HG03139 (cell line): ENCODE measurements at regions not wholly inside any gene's neighbourhood (a gene's known extent, or its start where the extent isn't known, plus 50 kb on each side); places are given as distances from the start of the nearest gene placed in this dataset.

Source experiments
- ATAC-seq: cut with Tn5 transposase; IDR thresholded peaks from one replicate; pipeline ENCODE4 v1.9.1; 2021; ENCODE audit not compliant: unreplicated experiment

DNA sequence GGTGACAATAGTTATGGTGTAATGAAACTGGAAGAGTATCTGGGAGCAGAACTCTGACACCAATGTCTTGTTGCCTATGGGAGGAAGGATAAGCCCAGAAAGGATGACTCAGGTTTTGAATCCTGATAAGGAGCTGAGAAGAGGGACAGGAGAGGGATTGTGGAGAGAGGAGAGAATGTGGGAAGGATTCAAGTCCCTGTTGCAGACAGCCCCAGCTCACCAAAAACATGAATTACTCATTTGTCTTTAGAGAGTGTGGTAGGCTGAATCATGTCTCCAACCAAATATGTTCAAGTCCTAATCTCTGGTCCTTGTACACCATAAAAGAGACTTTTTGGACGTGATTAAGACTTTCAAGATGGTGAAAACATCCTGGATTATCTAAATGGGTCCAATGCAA, 206.9 kb upstream of the PHYHIPL start:
- no peak for ATAC-seq

DNA sequence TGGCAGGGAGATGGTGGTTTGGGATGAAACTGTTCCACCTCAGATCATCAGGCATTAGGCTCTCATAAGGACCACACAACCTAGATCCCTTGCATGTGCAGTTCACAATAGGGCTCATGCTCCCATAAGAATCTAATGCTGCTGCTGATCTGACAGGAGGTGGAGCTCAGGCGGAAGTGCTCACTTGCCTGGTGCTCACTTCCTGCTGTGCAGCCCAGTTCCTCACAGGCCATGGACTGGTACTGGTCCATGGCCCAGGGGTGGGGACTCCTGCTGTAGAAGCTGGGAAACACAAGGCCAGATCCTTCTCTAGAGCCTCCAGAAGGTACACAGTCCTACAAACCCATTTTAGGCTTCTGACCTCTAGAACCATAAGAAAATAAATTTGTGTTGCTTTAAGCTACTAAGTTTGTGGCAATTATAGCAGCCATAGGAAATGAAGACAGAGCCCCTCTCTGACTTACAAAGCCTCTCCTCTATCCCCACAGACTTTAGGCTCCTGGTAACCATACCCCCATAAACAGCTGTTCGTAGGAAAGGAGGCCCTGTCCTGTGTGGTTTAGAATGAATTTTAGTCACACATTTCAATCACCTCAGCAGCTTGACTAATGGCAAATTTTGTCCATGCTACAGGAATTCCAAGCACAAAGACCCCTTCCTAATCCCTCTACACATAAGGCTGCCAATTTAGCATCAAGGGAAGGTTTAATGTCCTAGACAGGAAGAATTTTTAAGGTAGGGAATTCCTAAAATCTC, 206.1 kb upstream of the PHYHIPL start:
- no peak for ATAC-seq

DNA sequence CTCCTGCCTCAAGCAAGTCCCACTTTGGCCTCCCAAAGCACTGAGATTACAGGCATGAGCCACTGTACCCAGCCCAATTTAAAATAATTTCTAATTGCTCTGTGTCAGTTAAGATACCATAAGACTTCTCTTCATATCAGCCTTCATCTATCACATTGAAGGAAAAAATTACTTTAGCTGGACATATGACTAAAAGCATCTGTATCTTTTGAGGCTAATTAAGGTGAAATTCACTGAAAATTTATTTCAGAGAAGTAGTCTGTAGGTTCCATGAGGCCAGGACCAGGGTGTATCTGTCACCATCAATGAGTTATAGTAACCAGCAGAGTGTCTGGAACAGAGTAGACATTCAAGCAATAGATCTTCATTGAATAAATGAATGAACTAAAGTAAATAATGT, 205.2 kb upstream of the PHYHIPL start:
- ATAC-seq = no peak

DNA sequence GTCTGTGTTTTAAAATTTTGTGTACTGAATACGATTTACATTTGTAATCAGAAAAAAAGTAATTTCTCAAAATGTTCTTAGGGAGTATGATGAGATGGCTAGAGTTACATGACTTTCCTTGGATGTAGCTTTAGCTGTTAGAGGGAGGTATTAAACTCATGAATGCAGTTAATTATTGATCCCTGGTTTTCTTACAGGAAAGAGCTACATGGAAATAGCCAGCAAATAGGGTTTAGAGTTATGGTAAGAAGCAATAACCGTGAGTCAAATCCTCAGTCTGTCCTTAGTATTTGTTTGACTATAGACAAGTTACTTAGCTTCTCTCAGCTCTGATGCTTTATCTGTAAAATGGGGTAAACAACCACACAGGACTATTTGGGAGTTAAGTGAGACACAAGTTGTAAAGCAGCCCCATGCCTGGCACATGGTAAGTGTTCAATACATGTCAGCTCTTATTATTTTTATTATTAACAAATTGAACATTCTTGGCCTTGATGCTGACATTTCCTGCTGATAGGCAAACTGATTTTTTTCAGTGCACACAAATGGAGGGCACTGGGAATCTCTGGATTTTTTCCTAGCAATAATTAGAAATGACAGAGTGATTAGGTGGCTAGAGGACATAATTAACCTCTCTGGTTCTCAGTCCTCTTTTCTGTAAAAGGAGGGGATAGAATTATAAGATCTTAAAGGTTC, 204.5 kb upstream of the PHYHIPL start:
- no peak for ATAC-seq

DNA sequence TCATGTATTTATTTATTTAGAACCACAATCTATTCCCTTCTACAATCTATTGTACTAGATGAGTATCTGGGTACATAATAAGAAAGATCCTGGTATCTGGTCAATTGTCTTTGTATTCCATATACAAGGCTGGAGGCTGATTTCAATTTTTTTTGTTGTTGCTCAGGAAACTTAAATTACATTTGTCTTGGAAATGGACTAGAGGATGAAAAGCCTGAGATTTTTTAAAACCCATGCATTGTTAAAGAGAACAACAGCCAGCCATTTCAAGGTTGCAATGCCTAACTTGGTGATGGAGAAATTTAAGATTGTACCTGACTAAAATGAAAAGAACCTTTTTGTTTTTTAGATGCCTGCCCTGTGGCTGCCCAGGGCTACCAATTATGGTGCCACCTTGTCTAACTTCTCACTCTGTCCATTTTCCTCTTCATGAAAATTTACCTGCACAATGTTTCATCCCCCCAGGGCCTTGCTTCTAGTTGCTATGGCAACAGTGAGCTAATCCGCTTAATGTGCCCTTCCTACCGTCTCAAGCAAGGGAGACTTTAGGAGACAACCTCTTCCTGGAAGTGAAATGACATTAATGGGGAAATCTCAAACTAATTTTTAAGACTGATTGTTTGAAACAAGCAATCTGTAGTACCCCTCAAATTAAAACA, 203.7 kb upstream of the PHYHIPL start:
- no peak for ATAC-seq

DNA sequence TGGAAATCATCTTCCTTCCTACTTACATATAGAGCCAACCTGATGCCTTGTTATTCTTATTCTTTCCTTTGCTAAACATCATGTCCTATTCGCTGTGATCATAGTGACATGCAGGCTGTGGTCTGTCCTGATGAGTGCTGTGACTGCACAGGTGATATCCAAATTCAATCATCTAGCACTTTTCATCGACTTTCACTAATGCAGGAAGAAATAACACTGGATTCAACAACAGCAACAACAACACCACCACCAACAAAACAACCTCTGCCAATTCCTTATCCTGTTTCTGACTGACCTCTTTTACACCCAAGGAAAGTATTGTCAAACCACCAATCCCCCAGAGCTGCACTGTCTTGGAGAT, 203.2 kb upstream of the PHYHIPL start:
- no peak for ATAC-seq

DNA sequence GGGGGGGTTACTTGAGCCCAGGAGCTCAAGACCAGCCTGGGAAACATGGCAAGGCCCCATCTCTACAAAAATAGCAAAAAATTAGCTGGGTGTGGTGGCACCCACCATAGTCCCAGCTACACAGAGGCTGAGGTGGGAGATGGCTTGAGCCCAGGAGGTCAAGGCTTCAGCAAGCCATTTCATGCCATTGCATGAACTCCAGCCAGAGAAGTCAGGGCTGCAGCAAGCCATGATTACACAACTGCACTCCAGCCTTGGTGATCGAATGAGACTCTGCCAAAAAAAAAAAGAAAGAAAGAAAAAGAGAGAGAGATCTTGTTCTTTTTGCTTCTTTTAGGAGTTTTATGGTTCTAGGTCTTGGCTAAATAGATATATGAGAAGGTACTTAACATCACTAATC, 200.2 kb upstream of the PHYHIPL start:
- ATAC-seq = no peak

DNA sequence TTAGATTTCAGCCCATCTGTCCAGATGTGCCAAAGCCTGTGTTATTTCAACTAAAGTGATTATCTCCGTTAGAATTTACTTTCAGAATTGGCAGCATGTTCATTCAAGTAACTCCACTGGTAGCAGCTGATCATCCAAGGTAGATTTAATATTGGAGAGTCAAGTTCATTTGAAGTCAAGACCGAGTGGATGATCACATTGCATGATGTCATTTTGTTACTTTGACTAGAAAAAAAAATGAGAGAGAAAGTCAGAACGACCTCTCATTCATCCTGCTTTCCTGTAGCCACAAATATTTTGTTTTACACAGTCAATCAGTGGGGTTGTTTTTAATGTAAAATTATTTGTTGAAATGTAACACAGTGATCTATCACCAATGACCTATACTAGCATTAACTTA, 196.7 kb upstream of the PHYHIPL start:
- ATAC-seq = no peak

DNA sequence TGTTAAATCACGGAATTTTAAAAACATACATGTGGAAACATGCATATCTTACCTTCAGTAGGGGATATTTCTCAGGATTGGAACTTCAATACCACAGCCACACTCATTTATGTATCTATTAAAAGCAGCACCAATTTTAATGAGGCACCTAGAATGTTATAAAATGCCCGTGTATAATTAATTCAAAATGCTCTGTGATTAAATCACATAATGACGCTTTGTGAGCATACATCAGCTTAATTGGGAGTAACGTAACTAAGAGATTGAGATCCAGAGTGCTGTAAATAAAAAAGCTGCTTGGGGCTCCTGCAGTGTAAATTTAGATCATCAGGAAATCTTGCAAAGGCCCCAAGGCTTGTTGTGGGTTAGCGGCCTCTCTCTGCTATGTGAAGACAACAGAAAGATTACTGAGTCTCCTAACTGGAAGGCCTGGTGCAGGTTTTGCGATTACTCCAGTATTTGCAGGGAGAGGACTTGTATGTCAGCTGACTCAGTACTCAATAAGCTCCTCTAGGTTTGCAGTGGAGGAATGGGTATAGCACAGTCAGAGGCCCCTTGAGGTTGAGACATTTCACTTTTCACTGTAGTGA, 195.5 kb upstream of the PHYHIPL start:
- ATAC-seq = no peak

DNA sequence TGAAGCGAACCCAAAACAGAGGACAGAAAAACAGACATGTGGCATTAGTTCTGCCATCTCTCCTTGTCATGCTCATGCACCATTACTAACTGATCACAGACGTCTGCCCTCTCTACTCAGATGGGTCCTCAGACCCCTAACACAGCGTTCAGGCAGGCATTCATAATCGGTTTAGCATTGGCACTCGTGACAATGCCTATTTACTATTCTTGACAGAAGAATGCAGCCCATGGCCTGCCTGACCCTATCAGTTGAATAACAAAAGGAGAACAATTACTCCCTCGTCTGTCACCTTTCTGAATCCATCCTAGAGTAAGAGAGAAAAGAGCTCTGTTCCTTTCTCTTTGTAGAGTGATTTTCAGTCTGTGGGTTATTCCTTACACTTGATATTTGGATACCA, 194.6 kb upstream of the PHYHIPL start:
- no peak for ATAC-seq

DNA sequence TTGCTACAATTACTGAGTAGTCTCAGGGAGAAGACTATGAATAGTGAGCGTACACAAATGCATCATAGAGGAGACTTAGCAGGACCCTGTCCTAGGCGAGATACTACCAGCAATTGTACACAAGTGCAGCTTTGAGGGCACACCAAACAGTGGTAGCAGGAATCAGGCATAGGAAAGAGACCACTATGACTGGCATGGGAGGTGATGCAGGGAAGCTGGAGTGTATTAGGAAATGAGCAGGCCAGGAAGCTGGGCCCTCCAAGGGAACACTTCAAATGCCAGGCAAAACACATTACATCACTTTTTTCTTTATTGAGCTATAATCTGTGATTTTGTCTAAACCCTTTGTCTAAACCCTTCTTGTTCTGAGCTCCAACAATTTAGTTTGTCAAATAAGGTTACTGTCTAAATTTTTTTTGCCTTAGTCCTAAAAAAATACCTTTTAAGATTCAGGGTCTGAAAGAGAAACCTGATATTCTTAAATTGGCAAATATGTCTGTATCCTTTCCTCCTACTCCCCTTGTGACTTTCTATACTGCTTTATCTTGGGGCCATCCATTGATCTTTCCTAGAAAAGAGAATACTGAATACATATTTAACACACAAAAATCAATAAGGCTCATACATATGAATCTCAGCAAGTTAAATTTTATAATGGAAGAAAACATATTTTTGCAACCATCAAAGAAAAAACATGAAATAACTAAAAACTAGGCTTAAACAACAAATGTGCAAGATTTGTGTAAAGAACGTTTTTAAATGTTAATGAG, 193.8 kb upstream of the PHYHIPL start:
- ATAC-seq = no peak

DNA sequence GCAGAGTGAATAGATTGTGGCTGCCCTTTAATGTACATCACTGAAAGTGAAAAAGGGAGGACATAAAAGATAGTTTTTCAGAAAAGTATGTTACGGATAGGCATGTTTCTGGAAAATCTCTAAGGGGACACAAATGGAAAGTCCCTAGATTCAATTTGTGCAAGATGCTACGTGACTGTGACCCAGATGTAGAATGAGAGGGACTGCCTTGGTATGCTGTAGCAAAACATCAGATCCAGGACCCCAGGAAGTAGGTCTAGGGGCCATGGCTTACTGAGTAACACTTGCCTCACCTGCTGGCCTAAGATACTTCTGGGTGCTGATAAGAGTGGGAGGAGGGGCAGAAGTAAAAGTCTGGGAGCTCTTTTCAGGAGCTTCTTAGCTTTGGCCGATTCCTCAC, 191.2 kb upstream of the PHYHIPL start:
- ATAC-seq = no peak

DNA sequence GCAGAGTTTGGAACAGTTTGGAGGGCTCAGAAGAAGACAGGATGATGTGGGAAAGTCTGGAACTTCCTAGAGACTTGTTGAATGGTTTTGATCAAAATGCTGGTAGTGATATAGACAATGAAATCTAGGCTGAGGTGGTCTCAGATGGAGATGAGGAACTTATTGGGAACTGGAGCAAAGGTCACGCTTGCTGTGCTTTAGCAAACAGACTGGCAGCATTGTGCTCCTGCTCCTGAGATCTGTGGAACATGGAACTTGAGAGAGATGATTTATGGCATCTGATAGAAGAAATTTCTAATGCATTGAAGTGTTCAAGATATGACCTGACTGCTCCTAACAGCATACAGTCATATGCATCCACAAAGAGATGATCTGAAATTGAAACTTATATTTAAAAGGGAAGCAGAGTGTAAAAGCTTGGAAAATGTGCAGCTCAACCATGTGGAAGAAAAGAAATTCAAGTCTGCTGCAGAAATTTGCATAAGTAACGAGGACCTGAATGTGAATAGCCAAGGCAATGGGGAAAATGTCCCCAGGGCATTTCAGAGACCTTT, 186.9 kb upstream of the PHYHIPL start:
- no peak for ATAC-seq

DNA sequence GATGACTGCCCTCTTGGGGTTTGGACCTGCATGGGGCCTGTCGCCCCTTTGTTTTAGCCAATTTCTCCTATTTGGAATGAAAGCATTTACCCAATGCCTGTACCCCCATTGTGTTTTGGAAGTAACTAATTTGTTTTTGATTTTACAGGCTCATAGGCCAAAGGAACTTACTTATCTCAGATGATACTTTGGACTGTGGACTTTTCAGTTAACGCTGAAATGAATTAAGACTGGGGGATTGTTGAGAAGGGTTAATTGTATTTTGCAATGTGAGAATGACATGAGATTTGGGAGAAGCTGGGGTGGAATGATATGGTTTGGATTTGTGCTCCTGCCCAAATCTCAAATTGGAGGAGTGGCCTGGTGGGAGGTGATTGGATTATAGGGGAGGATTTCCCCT, 185.8 kb upstream of the PHYHIPL start:
- ATAC-seq = no peak

DNA sequence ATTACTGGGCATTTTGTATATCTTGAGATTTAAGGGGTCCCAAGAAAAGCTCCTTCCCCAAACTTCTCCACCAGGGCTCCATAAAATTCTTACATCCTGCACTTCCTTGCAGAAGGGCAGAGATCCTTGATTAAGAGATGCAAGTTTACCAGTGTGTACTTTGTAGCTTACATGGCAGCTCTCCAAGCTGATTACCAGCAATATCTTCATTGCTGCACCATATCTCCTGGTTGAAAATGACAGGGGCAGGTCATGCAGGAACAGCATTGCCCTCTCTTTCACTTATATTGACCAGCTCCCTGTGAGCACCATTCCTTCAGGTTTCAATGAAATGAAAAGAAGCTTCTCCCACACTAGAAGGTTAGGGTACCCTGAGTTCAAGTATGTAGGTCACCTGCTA, 184.6 kb upstream of the PHYHIPL start:
- no peak for ATAC-seq

DNA sequence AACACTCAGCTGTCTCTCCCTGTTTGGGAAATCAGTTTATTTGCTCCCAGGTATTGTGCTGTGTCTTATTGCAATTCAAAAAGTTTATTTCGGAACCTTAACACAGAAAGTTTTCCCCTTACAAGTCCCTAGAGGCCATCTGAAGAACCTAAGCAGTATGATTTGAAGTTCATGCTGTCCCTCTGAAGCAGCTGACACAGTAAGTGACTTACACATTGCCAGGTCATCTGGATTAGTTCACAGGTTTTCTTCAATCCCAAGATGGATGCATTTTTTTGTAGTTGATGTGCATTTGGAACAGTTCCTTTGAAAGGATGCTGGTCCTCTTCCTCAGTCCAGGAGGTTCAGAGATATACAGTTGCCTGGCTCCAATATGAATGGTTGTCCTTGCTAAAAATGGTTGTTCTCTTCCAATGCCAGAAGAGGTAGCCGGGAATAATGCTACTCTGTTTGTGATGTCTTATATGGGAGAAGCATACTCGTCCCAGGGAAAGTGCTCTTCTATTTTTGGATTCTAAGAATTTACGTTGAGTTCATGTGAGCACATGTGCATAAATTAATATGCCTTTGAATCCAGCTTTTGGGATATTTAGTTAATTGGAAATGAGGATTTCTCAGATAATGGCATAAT, 183.5 kb upstream of the PHYHIPL start:
- no peak for ATAC-seq

DNA sequence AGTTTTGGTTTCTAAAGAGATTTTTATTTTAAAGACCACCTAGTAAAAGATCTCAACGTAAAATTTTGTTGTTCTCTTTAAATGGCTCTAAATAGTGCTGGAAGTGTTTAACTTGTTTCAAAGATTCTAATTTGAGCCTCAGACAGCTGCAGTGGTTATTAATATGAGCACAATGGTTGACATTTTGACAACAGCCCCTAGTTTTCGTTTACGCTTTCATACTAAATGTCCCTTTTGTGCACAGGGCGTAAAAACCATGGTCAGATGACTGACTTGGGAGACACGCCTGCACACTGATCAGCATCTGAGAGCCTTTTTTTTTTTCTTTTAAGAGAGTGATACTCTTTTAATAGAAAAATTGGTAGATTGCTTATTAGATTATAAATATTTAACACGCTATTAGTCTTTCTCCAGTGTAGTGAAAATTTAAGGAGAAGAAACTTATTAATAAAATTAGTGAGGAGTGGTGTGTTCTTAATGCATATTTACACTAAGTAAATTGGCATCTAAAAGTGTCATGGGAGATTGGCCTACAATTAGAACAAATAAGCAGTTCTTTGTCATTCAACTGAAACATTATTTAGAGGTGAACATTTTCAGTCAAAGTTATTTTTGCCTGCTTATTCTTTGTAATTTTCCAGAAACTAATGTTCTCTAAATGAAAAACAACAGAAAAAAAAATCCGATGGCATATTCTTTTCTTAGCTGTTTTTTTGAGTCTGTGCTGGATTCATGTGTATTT, 182.8 kb upstream of the PHYHIPL start:
- no peak for ATAC-seq

DNA sequence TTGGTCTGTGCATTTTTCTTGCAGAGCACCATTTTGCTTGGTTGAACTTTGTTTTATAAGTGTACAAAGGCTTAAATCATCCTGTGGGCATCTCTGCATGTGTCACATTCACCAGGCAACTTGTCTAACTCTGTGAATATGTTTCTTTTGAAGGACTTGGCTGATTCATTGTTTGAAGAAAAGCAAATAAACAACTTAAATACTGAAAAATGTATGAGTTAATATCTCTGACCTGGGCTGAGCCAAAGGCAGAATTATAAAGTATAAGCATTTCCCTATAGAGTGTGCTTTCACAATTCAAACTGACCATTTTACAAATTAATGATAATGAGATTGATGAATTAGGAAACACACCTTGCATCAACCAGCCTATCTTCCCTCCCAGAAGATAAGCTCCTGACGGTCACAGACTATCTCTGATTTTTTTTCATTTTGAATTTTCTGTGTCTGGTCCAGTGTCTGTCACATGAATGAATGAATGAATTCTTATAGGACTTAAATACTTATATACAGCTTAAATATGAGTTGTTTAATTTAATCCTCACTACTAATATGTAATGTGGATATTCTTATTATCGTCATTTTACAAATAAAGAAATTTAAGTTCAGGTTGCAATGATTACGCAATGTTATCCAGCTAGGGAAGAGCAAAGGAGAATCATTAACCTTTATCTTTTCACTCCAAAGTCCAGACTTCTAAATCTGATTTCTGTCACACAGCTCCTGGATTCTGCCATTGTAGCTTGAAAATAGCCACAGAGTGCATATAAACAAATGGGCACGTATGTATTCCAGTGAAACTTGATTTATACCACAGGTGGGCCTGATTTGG, 182.0 kb upstream of the PHYHIPL start:
- ATAC-seq = no peak

DNA sequence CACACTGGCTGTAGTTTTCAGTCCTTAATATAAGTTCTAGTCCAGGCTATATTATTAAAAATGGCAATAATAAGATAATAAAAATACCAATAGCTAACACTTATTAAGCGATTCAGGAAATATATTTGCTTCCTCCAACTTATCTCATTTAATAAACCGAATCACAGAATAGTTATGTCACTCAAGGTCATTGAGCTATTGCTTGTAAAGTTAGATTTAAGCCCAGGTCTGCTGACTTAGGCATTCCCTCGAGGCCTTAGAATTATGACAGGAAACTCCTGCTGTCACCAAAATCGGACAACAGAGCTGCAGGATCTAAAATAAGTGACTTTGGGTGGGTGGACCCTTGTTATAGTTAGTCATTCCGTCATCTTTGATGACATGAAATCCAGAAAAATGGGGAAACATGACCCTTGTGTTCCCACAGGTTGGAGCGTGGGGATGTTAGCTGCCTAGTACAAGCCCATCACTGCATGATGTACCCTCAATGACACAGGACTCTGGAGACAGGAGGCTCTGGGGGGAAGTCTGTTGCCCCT, 181.3 kb upstream of the PHYHIPL start:
- no peak for ATAC-seq
